ENCODE measurements at regions not wholly inside any gene's neighbourhood (a gene's known extent, or its start where the extent isn't known, plus 50 kb on each side); places are given as distances from the start of the nearest gene placed in this dataset.

- H3K4me3 ChIP-seq (ENCODE audit: low read depth, low read length): no peak overlapping the region
- H3K36me3 ChIP-seq (replicated peaks): no peaks in the 10 kb centered on the region
- in situ Hi-C loops (cut with HindIII; ENCODE audit: low pct_ligation_motif_present, low sequenced_read_pairs): no loop called here
- no peak for TF ChIP-seq CTCF (IDR thresholded peaks at IDR 0.05; ENCODE audit: low read depth, low read length, missing control alignments)
- DNase-seq: no peak
- H3K27me3 ChIP-seq (replicated peaks): no peaks in the 10 kb centered on the region
- H3K27ac ChIP-seq: no peak overlapping the region
These were observed 1618.9 kb upstream of the ZEB2 start for GRCh38 chr2:146138820-146139219.

GRCh38 chr2:146135245-146135644, 1615.3 kb upstream of the ZEB2 start:
- Histone ChIP-seq H3K36me3 (replicated peaks) (no peaks in the 10 kb centered on the region), H3K27me3 (replicated peaks) (no peaks in the 10 kb centered on the region), H3K27ac (no peak overlapping the region), H3K4me3 (ENCODE audit: low read depth, low read length) (no peak overlapping the region)
- no peak for DNase-seq
- no peak for TF ChIP-seq CTCF (IDR thresholded peaks at IDR 0.05; ENCODE audit: low read depth, low read length, missing control alignments)
- in situ Hi-C loops (cut with HindIII; ENCODE audit: low pct_ligation_motif_present, low sequenced_read_pairs): no loop called here

- Histone ChIP-seq H3K27ac (no peak overlapping the region), H3K4me3 (ENCODE audit: low read depth, low read length) (no peak overlapping the region), H3K36me3 (replicated peaks) (no peaks in the 10 kb centered on the region), H3K27me3 (replicated peaks) (no peaks in the 10 kb centered on the region)
- in situ Hi-C loops (cut with HindIII; ENCODE audit: low pct_ligation_motif_present, low sequenced_read_pairs): no loop called here
- no peak for TF ChIP-seq CTCF (IDR thresholded peaks at IDR 0.05; ENCODE audit: low read depth, low read length, missing control alignments)
- DNase-seq: no peak
These were observed 1611.9 kb upstream of the ZEB2 start for GRCh38 chr2:146131785-146132184.

GRCh38 chr2:146131048-146131447, 1611.1 kb upstream of the ZEB2 start:
- no peak for TF ChIP-seq CTCF (IDR thresholded peaks at IDR 0.05; ENCODE audit: low read depth, low read length, missing control alignments)
- in situ Hi-C loops (cut with HindIII; ENCODE audit: low pct_ligation_motif_present, low sequenced_read_pairs): no loop called here
- no peak overlapping the region for H3K27ac ChIP-seq
- H3K27me3 ChIP-seq (replicated peaks): no peaks in the 10 kb centered on the region
- H3K4me3 ChIP-seq (ENCODE audit: low read depth, low read length): no peak overlapping the region
- no peak for DNase-seq
- no peaks in the 10 kb centered on the region for H3K36me3 ChIP-seq (replicated peaks)

- no peaks in the 10 kb centered on the region for H3K36me3 ChIP-seq (replicated peaks)
- TF ChIP-seq CTCF (IDR thresholded peaks at IDR 0.05; ENCODE audit: low read depth, low read length, missing control alignments): no peak
- H3K4me3 ChIP-seq (ENCODE audit: low read depth, low read length): no peak overlapping the region
- H3K27me3 ChIP-seq (replicated peaks): no peaks in the 10 kb centered on the region
- no peak for DNase-seq
- in situ Hi-C loops (cut with HindIII; ENCODE audit: low pct_ligation_motif_present, low sequenced_read_pairs): no loop called here
- no peak overlapping the region for H3K27ac ChIP-seq
These were observed 1610.4 kb upstream of the ZEB2 start for GRCh38 chr2:146130290-146130689.

GRCh38 chr2:146129231-146129630, 1609.3 kb upstream of the ZEB2 start:
- in situ Hi-C loops (cut with HindIII; ENCODE audit: low pct_ligation_motif_present, low sequenced_read_pairs): no loop called here
- Histone ChIP-seq H3K4me3 (ENCODE audit: low read depth, low read length) (no peak overlapping the region), H3K27ac (no peak overlapping the region), H3K27me3 (replicated peaks) (no peaks in the 10 kb centered on the region), H3K36me3 (replicated peaks) (no peaks in the 10 kb centered on the region)
- TF ChIP-seq CTCF (IDR thresholded peaks at IDR 0.05; ENCODE audit: low read depth, low read length, missing control alignments): no peak
- no peak for DNase-seq
